Liver (tissue), 8 donors: ENCODE measurements at regions not wholly inside any gene's neighbourhood (a gene's known extent, or its start where the extent isn't known, plus 50 kb on each side); places are given as distances from the start of the nearest gene placed in this dataset.

Experiments used
- DNase-seq: peaks from one replicate; pipeline ENCODE4 v3.0.0-alpha.2; 2017; ENCODE audit warnings: low spot score
- H3K27ac ChIP-seq, 2 donors: one replicate each; pipeline ENCODE4 v1.7.0; 2013; ENCODE audit warnings: inconsistent platforms in 2 of 2, low read length in 2 of 2, control low read depth in 1 of 2, low read depth in 1 of 2, mild to moderate bottlenecking in 1 of 2
- H3K27me3 ChIP-seq, 4 donors: one replicate each; pipeline versions ENCODE4 v1.6.1 to v1.7.0; 2013; ENCODE audit warnings: low read length in 3 of 4, inconsistent platforms in 1 of 4, mild to moderate bottlenecking in 1 of 4, moderate library complexity in 1 of 4; ENCODE audit not compliant: control insufficient read depth in 4 of 4, insufficient read depth in 4 of 4
- H3K36me3 ChIP-seq, 4 donors: one replicate each; pipeline versions ENCODE4 v1.6.1 to v1.7.0; 2013; ENCODE audit warnings: low read length in 3 of 4, mild to moderate bottlenecking in 3 of 4, low read depth in 1 of 4, moderate library complexity in 1 of 4; ENCODE audit not compliant: control insufficient read depth in 4 of 4, insufficient read depth in 3 of 4
- H3K4me1 ChIP-seq, 4 donors: one replicate each; pipeline versions ENCODE4 v1.6.1 to v1.7.0; 2013; ENCODE audit warnings: low read length in 3 of 4, mild to moderate bottlenecking in 3 of 4, moderate library complexity in 1 of 4; ENCODE audit not compliant: control insufficient read depth in 4 of 4, insufficient read depth in 4 of 4
- H3K4me3 ChIP-seq, 3 donors: one replicate each; pipeline versions ENCODE4 v1.6.1 to v1.7.0; 2013; ENCODE audit warnings: low read length in 3 of 3, control low read depth in 1 of 3, low read depth in 1 of 3, mild to moderate bottlenecking in 1 of 3
- H3K9ac ChIP-seq, 2 donors: one replicate each; pipeline ENCODE4 v1.7.0; 2013; ENCODE audit warnings: low read length in 2 of 2, mild to moderate bottlenecking in 2 of 2, moderate library complexity in 2 of 2, control low read depth in 1 of 2, low read depth in 1 of 2
- H3K9me3 ChIP-seq, 4 donors: one replicate each; pipeline versions ENCODE4 v1.6.1 to v1.7.0; 2013; ENCODE audit warnings: low read length in 3 of 4; ENCODE audit not compliant: control insufficient read depth in 4 of 4
- CTCF ChIP-seq: fragments of 150-350 bp; IDR thresholded peaks from 2 replicates; pipeline ENCODE4 v1.5.1; 2017; ENCODE audit warnings: improper control_type of control experiment, low read depth, low read length; ENCODE audit not compliant: missing input control
- EGR1 ChIP-seq, 2 donors: IDR thresholded peaks; 2 replicates each; pipeline ENCODE4 v1.6.1; 2016 to 2018; ENCODE audit warnings: antibody characterized with exemption in 2 of 2, low read depth in 2 of 2
- FOXA1 ChIP-seq: IDR thresholded peaks from 2 replicates; pipeline ENCODE4 v1.6.1; 2016; ENCODE audit warnings: antibody characterized with exemption
- FOXA2 ChIP-seq: IDR thresholded peaks from 2 replicates; pipeline ENCODE4 v1.6.1; 2016; ENCODE audit warnings: antibody characterized with exemption
- HNF4A ChIP-seq, 2 donors: conservative IDR thresholded peaks; 2 replicates each; pipeline ENCODE4 v1.6.1; 2016; ENCODE audit warnings: antibody characterized with exemption in 2 of 2, mild to moderate bottlenecking in 2 of 2
- HNF4G ChIP-seq: IDR thresholded peaks from 2 replicates; pipeline ENCODE4 v1.6.1; 2016; ENCODE audit warnings: antibody characterized with exemption
- JUND ChIP-seq, 2 donors: IDR thresholded peaks; 2 replicates each; pipeline ENCODE4 v1.6.1; 2016; ENCODE audit warnings: antibody characterized with exemption in 2 of 2
- RAD21 ChIP-seq, 2 donors: IDR thresholded peaks; 2 replicates each; pipeline ENCODE4 v1.6.1; 2016; ENCODE audit warnings: antibody characterized with exemption in 2 of 2, mild to moderate bottlenecking in 2 of 2
- RXRA ChIP-seq, 2 donors: IDR thresholded peaks; 2 replicates each; pipeline ENCODE4 v1.6.1; 2017 to 2018; ENCODE audit warnings: antibody characterized with exemption in 2 of 2, mild to moderate bottlenecking in 1 of 2
- YY1 ChIP-seq: IDR thresholded peaks from 2 replicates; pipeline ENCODE4 v1.6.1; 2016; ENCODE audit warnings: antibody characterized with exemption, mild to moderate bottlenecking
- ZBTB33 ChIP-seq: IDR thresholded peaks from 2 replicates; pipeline ENCODE4 v1.6.1; 2016; ENCODE audit warnings: antibody characterized with exemption
- WGBS: extraction: QIAGEN DNeasy Blood & Tissue Kit; methylation state at CpG from one replicate; pipeline ENCODE4 v1.1.7; 2013; 5-methylcytosine and 5-hydroxymethylcytosine counted together
- TF ChIP-seq, protein P1 (sequence below): IDR thresholded peaks from 2 replicates; pipeline ENCODE4 v1.6.1; 2016; ENCODE audit warnings: antibody characterized with exemption, mild to moderate bottlenecking
- TF ChIP-seq, protein P2 (sequence below): IDR thresholded peaks from 2 replicates; pipeline ENCODE4 v1.6.1; 2016; ENCODE audit warnings: antibody characterized with exemption
- TF ChIP-seq, protein P3 (sequence below): IDR thresholded peaks from 2 replicates; pipeline ENCODE4 v1.6.1; 2016; ENCODE audit warnings: antibody characterized with exemption
- donor health status: healthy.
- donor health status: healthy.
- donor health status: healthy.
- donor health status: healthy.
- donor health status: healthy.

GRCh38 chr2:9722451-9722850 lies 91.7 kb upstream of the YWHAQ start (continued):
- TF ChIP-seq, protein P1, sequence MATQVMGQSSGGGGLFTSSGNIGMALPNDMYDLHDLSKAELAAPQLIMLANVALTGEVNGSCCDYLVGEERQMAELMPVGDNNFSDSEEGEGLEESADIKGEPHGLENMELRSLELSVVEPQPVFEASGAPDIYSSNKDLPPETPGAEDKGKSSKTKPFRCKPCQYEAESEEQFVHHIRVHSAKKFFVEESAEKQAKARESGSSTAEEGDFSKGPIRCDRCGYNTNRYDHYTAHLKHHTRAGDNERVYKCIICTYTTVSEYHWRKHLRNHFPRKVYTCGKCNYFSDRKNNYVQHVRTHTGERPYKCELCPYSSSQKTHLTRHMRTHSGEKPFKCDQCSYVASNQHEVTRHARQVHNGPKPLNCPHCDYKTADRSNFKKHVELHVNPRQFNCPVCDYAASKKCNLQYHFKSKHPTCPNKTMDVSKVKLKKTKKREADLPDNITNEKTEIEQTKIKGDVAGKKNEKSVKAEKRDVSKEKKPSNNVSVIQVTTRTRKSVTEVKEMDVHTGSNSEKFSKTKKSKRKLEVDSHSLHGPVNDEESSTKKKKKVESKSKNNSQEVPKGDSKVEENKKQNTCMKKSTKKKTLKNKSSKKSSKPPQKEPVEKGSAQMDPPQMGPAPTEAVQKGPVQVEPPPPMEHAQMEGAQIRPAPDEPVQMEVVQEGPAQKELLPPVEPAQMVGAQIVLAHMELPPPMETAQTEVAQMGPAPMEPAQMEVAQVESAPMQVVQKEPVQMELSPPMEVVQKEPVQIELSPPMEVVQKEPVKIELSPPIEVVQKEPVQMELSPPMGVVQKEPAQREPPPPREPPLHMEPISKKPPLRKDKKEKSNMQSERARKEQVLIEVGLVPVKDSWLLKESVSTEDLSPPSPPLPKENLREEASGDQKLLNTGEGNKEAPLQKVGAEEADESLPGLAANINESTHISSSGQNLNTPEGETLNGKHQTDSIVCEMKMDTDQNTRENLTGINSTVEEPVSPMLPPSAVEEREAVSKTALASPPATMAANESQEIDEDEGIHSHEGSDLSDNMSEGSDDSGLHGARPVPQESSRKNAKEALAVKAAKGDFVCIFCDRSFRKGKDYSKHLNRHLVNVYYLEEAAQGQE = no peak
- TF ChIP-seq, protein P2, sequence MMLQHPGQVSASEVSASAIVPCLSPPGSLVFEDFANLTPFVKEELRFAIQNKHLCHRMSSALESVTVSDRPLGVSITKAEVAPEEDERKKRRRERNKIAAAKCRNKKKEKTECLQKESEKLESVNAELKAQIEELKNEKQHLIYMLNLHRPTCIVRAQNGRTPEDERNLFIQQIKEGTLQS = no peak

DNA sequence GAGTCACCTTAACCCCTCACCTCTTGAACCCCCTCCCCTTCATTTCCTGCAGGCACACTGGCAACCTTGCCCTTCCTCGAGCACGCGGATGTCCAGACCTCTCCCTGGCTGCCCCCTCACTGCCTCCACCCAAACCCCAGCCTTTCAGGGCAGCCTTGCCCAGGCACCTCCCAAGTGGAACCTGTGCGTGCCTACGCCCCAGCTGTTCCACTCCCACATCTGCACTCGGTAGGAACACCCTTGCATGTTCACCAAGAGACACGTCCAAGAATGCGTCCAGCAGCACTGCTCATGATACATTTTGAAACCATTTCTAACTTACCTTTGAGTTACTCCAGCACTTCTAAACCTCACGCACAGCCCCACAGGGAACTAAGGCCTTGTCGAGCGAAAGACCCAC lies 93.8 kb upstream of the YWHAQ start:
- Histone ChIP-seq H3K27me3 (no peaks in the 10 kb centered on the region), H3K4me1 (no peaks in the 10 kb centered on the region), H3K9ac (no peak overlapping the region), H3K9me3 (no peaks in the 10 kb centered on the region), H3K27ac (no peak overlapping the region), H3K4me3 (no peak overlapping the region), H3K36me3 (no peaks in the 10 kb centered on the region)
- DNase-seq = no peak
- 92% methylated on average over 11 of the region's 11 CpGs for WGBS
- TF ChIP-seq, protein P1 = no peak
- TF ChIP-seq, protein P2 = no peak
- TF ChIP-seq, protein P3, sequence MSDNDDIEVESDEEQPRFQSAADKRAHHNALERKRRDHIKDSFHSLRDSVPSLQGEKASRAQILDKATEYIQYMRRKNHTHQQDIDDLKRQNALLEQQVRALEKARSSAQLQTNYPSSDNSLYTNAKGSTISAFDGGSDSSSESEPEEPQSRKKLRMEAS = no peak
- TF ChIP-seq EGR1 (IDR thresholded peaks at IDR 0.05; ENCODE audit: low read depth in 2 of 2) = no peak
- TF ChIP-seq FOXA1 = no peak
- TF ChIP-seq CTCF = no peak
- no peak for TF ChIP-seq RXRA (IDR thresholded peaks at IDR 0.05)
- TF ChIP-seq JUND (IDR thresholded peaks at IDR 0.05) = no peak
- TF ChIP-seq YY1 = no peak
- no peak for TF ChIP-seq HNF4A (conservative IDR thresholded peaks at IDR 0.05)
- no peak for TF ChIP-seq ZBTB33
- TF ChIP-seq FOXA2 = no peak
- TF ChIP-seq RAD21 (IDR thresholded peaks at IDR 0.05) = no peak
- TF ChIP-seq HNF4G = no peak
